ENCODE measurements at regions not wholly inside any gene's neighbourhood (a gene's known extent, or its start where the extent isn't known, plus 50 kb on each side); places are given as distances from the start of the nearest gene placed in this dataset.

GRCh38 chr10:112039823-112040222, 143.7 kb downstream of the GPAM start:
- no peak for TF ChIP-seq POLR2AphosphoS5 (IDR thresholded peaks at IDR 0.05; ENCODE audit: low read depth, low read length)
- no peak for TF ChIP-seq POLR2A (IDR thresholded peaks at IDR 0.05; ENCODE audit: low read depth, low read length)
- no peak for TF ChIP-seq TAF1 (IDR thresholded peaks at IDR 0.05; ENCODE audit: low read depth, low read length)
- TF ChIP-seq PAX5 (IDR thresholded peaks at IDR 0.05; ENCODE audit: insufficient read depth, low read length, severe bottlenecking) = no peak

Data from GM12891 (cell line).